T1000 (cell line): ENCODE measurements at regions not wholly inside any gene's neighbourhood (a gene's known extent, or its start where the extent isn't known, plus 50 kb on each side); places are given as distances from the start of the nearest gene placed in this dataset.

Experiments
- DNase-seq: peaks from one replicate; lab custom pipeline; 2025; ENCODE audit warnings: mixed read lengths; lab: John Stamatoyannopoulos, UW

DNA sequence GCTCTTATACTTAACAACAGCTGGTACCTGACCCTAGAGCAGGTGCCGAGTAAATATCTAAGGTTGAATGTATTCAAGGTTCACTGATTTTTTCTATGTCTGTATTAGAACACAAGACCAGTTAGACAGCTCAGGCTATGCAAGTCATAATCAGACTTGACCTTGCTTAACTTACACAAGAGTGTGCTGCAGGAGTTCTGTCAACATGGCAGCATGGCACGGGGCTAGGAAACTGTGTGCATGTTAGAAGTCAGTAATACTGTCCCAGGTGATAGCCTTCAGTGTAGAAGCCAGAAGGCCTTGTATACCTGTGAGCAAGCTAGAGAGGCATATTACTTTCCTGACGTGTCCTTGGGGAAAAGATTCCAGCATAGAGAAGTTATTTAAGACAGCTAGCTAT lies 253.1 kb downstream of the FAT3 start:
- no peak for DNase-seq

DNA sequence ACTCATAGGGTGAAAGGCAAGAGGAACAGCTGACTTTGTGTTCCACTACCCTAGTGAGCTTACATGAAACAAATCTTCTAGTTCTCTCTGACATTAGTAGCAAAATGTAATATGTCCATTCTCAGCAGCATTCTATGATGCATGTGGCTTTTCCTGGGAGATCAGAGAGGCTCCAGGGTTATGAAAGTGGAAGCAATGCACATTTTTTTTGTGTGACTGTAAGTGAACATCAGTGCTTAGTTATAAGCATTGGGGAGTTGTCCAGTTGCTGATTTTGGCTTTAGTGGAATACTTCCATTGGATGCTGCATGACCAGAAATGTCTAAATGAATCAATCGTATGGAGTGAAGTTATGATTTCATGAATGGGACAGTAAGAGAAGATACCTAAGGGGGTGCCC lies 255.9 kb downstream of the FAT3 start:
- no peak for DNase-seq

DNA sequence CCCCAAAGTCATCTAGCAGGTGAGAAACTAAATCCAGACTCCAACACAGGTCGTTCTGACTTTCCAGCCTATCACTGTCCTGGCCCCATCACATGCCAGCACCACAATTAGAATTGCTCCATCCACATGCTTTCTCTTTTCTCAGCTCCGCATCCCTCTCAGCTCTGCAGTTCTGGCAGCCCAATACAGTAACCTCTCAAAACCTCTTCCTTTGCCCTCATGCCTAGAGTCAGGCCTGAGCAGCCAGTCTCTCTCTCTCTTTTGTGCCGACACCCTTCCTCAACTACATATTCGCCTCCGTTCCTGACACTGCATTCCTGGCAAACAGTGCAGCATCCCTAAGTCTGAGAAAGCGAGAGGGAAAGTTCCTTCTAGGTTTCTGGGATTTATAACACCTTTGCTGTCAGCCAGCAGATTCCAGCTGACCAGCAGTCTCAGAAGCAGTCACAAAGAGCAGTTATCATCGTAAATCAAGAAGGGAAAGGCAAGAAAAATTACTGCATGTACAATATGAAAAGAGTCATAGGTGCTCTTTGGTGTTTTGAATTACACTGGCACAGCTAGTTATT lies 258.0 kb downstream of the FAT3 start:
- DNase-seq, result no peak

DNA sequence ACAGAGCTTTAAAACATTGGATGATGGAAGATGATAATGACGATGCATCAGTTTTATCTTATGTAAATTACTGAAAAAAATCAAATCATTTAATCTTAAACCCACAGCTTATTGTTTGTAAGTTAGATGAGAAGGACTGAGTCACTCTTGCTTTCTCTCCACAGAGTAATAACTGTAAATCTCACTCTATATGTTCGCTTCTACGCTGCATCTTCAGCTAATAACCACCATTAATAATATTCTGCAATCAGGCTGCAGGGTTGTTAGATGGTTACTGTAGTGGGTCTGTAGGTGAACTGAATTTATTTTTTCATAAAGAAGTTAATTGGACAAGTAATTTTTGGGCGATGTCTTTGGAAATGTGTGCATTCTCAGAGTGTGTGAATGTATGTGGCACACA lies 260.0 kb downstream of the FAT3 start:
- no peak for DNase-seq

DNA sequence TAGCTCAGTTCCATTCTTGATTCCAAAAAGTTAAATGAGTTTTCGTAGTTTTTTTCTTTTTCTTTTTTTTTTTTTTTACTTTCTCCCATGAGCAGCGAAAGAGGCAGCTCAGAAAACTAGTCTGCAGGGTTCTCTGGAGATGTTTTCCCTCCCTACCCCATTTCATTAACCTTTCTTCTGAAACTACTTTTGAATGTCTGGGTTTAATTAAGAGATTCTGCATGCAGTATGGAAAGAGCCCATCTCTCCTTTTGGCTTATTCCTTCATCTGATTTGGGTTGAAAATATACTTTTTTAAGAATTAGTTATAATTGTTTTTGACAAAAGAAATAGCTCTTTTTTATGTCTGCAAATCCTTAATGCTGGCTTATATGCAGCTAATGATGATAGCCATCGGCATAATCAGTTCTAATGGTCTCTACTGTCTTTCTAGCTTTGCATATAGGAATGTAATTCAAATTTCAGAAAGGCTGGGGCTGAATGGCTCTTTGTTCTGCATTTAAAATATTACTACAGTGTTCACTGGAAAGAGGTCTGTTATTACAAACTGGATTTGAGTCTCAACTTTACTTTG lies 265.3 kb downstream of the FAT3 start:
- no peak for DNase-seq

DNA sequence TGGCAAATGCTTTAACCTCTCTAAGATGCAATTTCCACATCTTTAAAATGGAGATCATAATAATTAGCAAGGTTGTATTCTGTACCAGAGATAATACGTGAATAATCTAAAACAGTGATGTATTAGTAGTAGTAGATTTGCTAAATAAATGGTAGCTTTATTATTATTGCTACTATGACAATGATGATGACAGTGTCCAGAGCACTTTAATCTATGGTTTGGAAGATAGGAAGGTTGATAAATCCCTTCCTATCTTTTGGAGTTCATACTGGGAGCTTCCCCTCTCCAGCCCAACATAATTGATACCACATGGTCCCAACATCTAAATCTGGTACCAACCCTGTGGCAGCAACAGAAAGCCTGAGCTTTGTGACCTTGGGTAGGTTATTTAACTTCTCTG lies 267.8 kb downstream of the FAT3 start:
- no peak for DNase-seq

DNA sequence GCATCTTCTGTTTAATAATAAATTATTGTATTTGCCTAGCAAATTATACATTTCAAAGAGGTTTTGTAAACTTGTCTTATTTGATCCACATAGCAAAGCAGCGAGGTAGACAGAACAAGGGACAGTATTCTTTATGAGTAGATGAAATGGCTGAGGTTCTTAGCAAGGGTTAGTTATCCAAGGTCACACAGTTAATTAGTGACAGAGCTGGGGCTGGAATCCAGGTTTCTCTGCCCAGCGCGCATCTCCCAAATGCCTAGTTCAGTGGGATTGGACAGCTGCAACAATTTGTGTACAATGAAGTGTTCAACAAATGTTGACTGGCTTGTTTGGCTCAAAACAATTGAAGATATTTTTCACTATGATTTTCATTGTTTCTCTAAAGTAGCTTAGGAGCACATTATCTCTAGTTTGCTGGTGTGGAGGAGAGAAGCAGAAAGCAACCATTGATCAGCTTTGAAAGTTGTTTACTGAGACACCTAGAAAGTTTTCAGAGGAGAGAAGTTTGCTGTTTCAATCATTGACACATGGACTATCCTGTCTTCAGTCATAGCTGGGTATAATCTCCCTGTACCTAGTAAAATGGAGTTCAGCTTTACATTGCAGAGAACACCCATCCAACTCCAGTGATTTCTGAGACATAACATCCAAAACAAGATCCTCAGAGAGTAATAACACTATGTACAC lies 270.6 kb downstream of the FAT3 start:
- no peak for DNase-seq

DNA sequence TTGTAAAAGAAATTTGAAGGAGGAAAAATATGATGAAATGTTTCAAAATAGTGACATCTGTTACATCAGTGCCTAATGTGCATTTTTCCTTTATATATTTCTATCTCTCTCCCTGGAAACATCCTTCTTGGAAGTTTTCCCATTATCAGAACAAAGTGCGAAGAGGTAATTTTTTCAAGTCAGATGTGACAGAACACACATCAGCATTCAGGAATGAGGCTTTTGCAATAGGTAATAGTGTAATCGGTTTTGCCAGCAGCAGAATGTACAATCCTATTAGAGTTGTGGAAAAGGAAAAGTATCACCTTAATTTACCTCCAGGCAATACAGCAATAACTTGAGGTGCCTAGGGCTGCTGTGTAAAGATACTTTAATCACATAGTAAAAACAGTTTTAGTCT lies 275.8 kb downstream of the FAT3 start:
- DNase-seq, result no peak

DNA sequence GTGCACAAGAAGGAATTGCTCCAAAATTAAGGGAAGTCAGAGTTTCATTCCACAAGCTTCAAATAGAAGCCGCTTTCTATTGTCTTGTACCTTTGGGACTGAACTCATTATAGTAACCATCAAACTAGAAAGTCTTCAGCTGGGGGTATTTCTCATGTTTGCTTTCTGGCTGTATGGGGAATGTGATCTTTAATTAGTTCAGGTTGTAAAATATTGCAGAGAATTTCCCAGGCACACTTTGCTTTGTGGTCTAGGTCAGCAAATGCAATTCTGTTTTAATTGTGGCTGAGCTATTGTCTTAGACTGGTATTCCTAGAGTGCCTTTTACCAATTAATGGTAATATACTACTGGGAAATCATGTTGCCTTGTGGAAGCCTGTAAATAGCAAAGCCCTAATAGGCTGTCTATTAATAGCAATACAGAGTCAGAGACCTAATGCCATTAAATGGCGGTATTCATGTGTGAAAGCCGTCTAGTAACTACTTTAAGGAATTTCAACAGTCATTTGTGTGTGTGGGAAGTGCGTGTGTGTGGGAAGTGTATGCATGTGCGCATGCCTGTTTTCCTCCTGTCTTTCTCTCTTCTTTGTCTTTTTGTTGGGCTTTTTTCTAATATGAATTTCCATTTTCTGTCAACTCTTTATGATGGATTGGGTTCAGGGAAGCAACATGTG lies 276.6 kb downstream of the FAT3 start:
- no peak for DNase-seq

DNA sequence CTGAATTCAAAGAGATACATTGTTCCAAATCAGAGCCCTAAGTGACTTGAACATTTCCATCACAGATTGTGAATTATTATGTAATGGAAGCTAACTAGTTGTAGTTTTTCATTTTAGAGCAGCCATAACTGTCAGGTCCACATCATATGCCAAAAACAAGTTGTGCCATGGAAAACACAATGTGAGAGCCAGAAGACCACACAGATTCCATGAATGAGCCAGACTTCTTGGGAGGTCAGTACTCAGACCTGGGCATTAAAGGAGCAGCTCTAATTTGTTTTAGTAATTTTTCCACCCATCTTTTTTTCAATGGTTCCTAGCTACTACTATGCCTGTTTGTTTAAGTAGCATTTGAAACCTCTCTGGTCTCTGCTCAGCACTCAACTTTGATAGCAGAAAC lies 279.4 kb downstream of the FAT3 start:
- no peak for DNase-seq

DNA sequence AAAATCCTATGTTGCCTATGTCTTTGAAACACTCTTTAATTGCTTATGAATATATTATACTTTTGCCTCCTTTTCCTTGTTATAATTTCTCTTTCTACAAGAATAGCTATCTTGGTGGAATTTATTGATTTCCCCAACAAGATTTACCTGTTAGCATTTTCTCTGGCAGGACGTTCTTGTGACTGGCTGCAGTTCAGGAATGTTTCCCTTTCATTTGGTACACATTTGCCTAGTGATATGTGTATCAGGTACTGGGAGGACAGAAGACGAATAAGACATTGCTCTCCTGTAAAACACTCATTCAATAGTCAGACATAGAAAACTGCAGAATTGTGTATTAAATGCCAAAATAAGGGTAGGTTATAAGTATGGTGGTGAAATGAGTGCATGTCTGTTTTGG lies 279.9 kb downstream of the FAT3 start:
- DNase-seq, result no peak

DNA sequence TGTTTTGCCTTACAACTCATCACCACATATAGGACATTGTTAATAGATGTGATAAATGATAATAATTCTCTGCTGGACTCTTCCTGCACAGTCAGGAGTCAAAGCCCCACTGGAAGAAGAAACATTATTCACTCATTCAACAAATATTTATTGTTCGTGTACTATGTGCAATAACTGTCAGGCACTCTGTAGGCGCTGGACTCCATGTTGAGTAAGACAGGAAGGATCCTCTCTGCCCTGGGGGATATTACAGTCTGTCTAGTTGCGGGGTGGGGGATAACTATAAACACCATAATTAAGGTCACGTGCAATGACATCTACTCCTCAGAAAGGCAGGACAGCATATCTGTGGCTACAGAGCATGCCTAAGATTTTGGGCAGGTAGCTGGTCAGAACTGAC lies 281.1 kb downstream of the FAT3 start:
- DNase-seq, result peak; percentile 1

DNA sequence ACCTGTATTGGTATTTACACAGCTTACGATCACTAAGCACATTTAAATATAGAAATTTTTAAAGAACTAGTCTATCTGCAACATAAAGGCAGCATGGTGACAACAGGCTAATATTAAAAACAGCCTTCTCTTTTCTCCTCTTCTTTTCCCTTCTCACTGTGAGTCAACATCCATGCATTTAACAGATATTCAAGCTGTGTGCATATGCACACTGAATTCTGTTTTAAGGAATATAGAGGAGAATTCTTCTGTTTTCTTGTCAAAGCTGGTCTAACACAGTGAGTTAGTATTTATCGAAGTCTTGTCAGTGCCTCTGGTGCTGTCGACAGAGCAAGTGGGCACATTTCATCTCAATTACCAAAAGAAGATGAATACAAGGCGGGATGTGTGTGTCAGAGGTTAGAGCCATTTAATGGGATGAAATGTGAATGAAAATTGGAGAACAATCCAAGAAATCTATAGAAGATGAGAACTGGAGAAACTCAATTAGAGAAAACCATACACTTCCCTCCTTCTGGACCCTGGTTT lies 282.3 kb downstream of the FAT3 start:
- DNase-seq, result no peak

DNA sequence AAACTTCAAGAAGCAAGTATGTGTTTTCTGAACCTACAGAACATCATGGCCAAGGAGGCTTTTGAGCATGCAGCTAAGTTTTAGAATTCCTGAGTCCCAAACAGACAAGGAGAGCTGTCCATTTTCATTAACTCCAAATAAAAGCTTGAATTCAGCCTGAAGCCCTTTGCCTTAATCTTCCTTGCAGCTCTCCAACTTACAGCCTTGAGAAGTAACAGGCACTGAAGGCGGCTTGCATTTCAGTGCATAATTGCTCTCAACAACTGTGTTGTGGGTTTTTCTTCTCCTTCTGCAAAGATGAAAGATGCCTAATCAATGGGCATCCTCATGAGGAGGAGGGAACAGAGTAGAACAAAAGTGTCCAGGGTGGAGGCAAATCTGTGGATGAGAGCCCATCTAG lies 286.0 kb downstream of the FAT3 start:
- DNase-seq, result no peak

DNA sequence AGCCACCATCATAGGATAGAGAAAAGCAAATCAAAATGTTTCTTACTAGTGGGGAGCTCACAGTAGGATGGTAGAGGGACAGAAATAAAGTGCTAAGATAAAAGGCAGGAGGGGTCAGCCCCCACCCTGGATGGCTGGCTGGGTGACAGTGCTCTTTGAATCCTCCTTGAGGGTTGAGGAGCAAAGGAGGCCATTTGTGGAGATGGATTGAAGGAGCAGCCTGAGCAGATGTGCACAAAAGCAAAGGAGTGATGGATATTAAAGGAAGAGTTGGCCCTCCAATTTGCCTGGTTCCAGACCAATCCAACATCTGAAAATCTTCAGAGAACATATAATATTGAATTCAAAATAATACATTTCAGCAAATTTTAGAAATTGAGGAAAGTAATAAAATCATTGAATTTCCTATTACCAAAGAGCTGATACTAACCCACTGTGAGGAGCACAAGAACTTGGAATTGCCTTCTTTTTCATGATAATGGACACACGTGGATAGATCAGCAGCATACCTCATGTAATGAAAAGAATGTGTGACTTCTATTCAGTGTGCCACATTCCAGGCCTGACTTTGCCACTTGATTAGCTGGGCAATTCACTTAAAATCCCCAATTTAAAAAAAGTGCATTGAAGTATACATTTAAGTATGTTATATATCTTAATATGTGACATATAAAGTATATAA lies 287.0 kb downstream of the FAT3 start:
- DNase-seq, result no peak

DNA sequence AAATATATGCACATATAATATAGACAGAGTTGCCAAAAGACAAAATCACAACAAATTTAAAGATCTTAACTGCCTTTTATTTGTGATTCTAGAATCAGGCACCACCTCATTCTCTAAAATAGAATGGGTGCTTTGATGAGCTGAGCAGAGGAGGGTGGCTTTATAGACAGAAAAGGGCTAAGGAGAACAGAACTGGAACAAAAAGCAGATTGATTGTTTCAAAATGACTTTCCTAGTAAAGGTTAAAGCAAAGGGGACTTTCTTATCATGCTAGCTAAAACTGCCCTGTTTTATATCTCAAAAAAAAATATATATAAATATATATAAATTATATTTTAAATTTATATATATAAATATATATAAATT lies 287.6 kb downstream of the FAT3 start:
- DNase-seq, result no peak

DNA sequence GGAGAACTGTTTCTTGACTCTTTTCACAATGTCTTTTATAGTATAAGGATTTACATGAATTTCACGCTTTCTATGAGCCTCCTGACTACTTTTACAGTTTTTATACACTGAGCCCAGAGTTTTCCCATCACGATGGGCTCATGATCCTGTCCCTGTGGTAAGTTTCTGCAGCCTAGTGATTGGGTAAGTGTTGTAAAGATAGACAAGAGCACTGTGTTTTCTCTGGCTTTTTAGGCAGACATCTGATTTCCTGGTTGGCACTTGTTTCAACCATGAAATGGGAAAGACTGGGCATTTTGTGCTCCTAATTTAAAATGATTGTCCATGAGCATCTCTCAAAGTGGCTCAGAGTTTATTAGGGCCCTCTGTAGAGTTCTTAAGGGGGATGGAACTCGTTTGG lies 299.0 kb downstream of the FAT3 start:
- DNase-seq, result no peak

DNA sequence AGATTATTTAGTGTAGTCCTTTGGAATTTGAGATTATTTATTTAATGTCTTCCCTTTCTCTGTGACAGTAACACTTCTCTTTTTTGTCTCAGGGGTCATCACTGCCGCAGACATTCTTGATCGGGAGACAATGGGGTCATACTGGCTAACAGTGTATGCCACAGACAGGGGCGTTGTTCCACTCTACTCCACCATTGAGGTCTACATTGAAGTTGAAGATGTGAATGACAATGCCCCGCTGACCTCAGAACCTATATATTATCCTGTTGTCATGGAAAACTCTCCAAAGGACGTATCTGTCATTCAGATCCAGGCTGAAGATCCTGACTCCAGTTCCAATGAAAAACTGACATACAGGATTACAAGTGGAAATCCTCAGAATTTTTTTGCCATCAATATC lies 299.9 kb downstream of the FAT3 start:
- DNase-seq, result no peak

DNA sequence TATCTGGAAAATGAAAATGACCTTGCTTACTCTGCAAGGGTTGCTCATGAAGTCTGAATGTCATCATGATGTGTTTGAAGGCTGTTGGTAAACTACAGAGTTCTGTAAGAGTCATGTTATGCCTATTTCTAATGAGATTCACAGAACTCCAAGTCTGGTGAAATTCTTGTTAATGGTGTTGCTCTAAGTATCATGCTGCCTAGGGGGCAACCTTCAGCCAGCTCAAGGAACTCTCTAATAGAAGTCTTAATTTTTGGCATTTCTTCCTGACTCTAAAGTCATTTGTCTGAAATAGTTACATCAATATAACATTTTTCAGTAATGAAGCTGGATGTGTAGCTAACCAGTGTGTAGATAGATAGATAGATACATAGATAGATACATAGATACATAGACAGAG lies 302.8 kb downstream of the FAT3 start:
- DNase-seq, result no peak

DNA sequence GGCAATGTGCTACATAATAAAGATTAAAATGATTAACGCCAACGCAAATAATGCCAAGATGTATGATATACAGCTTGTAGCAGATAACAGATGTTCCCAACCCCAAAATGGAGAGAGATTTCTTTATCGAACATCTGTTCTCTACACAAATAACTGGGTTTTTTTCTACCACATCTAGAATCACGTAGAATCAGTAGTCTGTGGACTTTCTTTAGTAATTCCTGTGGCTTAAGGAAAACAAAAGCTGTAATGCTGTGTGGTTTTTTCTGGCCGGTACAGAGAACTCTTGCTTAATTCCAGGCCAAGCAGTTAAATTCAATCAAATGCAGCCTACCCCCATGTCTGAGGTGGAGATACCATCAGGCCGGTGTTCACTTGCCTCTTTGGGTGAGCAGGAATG lies 303.4 kb downstream of the FAT3 start:
- no peak for DNase-seq

DNA sequence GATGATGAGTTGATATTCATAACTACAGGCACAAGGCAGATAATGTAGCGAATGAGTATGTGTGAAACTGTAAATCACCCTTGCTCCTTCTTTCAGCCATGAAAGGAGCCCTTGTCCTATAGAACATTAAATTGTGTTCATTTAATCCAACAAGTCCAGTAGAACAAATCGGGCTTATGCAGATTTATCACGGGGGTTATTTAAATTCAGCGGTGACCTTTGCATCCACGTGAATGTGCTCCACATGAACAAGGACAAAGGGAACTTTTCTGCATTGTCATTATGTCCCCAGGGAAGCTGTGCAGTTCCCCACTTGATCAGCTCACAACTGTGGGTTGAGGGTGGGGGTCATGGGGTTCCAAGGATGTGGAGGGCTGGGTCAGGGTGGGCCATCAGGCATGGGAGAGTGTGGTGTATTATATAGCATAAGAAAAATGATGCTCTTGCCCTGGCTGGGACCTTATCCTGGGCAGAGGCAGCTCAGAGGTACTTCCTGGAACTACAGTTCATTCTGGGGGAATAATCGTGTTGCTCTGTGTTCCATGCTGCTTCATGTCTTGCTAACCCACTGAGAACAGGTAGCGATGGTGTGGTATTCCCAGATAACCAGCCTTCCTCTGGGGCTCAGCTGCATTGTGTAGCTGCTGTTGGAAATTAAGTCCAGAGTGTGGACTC lies 306.6 kb downstream of the FAT3 start:
- DNase-seq, result no peak
